SU-DHL-6 (cell line): ENCODE measurements at regions not wholly inside any gene's neighbourhood (a gene's known extent, or its start where the extent isn't known, plus 50 kb on each side); places are given as distances from the start of the nearest gene placed in this dataset.
"Not testable (repeated sequence)": the region's sequence is repeated elsewhere in the genome, so short reads cannot be mapped to it uniquely, and the experiment has no call there.

Experiments used
- H2AFZ ChIP-seq: fragments of 200-600 bp; sonication (generic); 2 replicates; pipeline ENCODE4 v1.6.1; 2014; ENCODE audit warnings: low read depth, mild to moderate bottlenecking, moderate library complexity, mixed read lengths, antibody characterized with exemption, low read length; ENCODE audit not compliant: severe bottlenecking
- H3F3A ChIP-seq: fragments of 200-600 bp; shearing (Covaris generic); 2 replicates; pipeline ENCODE4 v1.6.0; 2016; ENCODE audit warnings: antibody characterized with exemption, mild to moderate bottlenecking; ENCODE audit not compliant: insufficient read depth
- H3K27ac ChIP-seq: fragments of 200-600 bp; sonication (generic); 2 replicates; pipeline ENCODE4 v1.5.1; 2016; ENCODE audit warnings: low read depth, mild to moderate bottlenecking, low read length, moderate library complexity, mixed read lengths
- H3K27me3 ChIP-seq: fragments of 200-600 bp; sonication (generic), shearing (Covaris generic); 2 replicates; pipeline ENCODE4 v1.6.0; 2014; ENCODE audit warnings: mild to moderate bottlenecking, low read length
- H3K36me3 ChIP-seq: fragments of 200-600 bp; sonication (generic); 2 replicates; pipeline ENCODE4 v1.6.1; 2014; ENCODE audit warnings: mild to moderate bottlenecking, low read length, mixed read lengths
- H3K4me2 ChIP-seq: fragments of 300-600, 200-600 bp; shearing (Covaris generic), sonication (generic); 2 replicates; pipeline ENCODE4 v1.6.0; 2014; ENCODE audit warnings: low read length, low read depth, mild to moderate bottlenecking; ENCODE audit not compliant: poor library complexity, severe bottlenecking
- H3K4me3 ChIP-seq: fragments of 200-600 bp; sonication (generic); 2 replicates; pipeline ENCODE4 v1.5.1; 2014; ENCODE audit warnings: antibody characterized with exemption, low read length, mild to moderate bottlenecking, mixed read lengths; ENCODE audit not compliant: insufficient read depth, poor library complexity, severe bottlenecking
- H3K79me2 ChIP-seq: fragments of 200-600 bp; sonication (generic); 2 replicates; pipeline ENCODE4 v1.6.1; 2014; ENCODE audit warnings: mild to moderate bottlenecking, low read length, moderate library complexity; ENCODE audit not compliant: insufficient read depth
- H3K9ac ChIP-seq: fragments of 200-600 bp; sonication (generic); 2 replicates; pipeline ENCODE4 v1.7.0; 2014; ENCODE audit warnings: mild to moderate bottlenecking, low read length
- H3K9me2 ChIP-seq: fragments of 200-600 bp; sonication (generic); replicated peaks from 2 replicates; pipeline ENCODE4 v1.6.1; 2014; ENCODE audit warnings: low read length; ENCODE audit not compliant: insufficient read depth
- H3K9me3 ChIP-seq: fragments of 200-600 bp; sonication (generic); 2 replicates; pipeline ENCODE4 v1.6.1; 2014; ENCODE audit warnings: low read length, mixed read lengths; ENCODE audit not compliant: insufficient read depth
- H4K20me1 ChIP-seq: fragments of 200-600 bp; sonication (generic); 2 replicates; pipeline ENCODE4 v1.6.1; 2014; ENCODE audit warnings: low read depth, mild to moderate bottlenecking, antibody characterized with exemption, low read length, moderate library complexity, mixed read lengths
- CTCF ChIP-seq: fragments of 200-600 bp; sonication (generic); IDR thresholded peaks from one replicate; pipeline ENCODE4 v1.5.1; 2017; ENCODE audit warnings: antibody characterized with exemption, mild to moderate bottlenecking, low read length, moderate library complexity; ENCODE audit not compliant: insufficient read depth, poor library complexity, severe bottlenecking
- EZH2phosphoT487 ChIP-seq: fragments of 200-600 bp; sonication (generic), shearing (Covaris generic); conservative IDR thresholded peaks from 2 replicates; pipeline ENCODE4 v1.6.1; 2018; ENCODE audit warnings: mild to moderate bottlenecking, antibody characterized with exemption, low read length, moderate library complexity, mixed read lengths

GRCh38 chr14:106547735-106548434 is 1021.5 kb downstream of the TMEM121 start:
- Histone ChIP-seq H3K9ac (no peak overlapping the region), H3K4me2 (no peak overlapping the region), H3K27ac (no peak overlapping the region), H3K4me3 (no peak overlapping the region), H3K36me3 (no peaks in the 10 kb centered on the region), H3K27me3 (no peaks in the 10 kb centered on the region), H2AFZ (no peak overlapping the region), H3K9me2 (no peaks in the 10 kb centered on the region), H4K20me1 (no peaks in the 10 kb centered on the region), H3F3A (no peaks in the 10 kb centered on the region), H3K79me2 (no peaks in the 10 kb centered on the region), H3K9me3 (no peaks in the 10 kb centered on the region)
- TF ChIP-seq CTCF (no peak), EZH2phosphoT487 (no peak)

GRCh38 chr14:106549064-106549463 is 1022.7 kb downstream of the TMEM121 start:
- Histone ChIP-seq H3K27ac (no peak overlapping the region), H3K36me3 (no peaks in the 10 kb centered on the region), H3K9me2 (no peaks in the 10 kb centered on the region), H3K9me3 (no peaks in the 10 kb centered on the region), H3K4me3 (no peak overlapping the region), H3F3A (no peaks in the 10 kb centered on the region), H3K9ac (no peak overlapping the region), H2AFZ (no peak overlapping the region), H3K27me3 (no peaks in the 10 kb centered on the region), H3K4me2 (no peak overlapping the region), H3K79me2 (no peaks in the 10 kb centered on the region), H4K20me1 (no peaks in the 10 kb centered on the region)
- TF ChIP-seq CTCF = no peak
- no peak for TF ChIP-seq EZH2phosphoT487

GRCh38 chr14:106551265-106551664 is 1024.9 kb downstream of the TMEM121 start:
- no peaks in the 10 kb centered on the region for H3F3A ChIP-seq
- no peak overlapping the region for H3K4me2 ChIP-seq
- H3K79me2 ChIP-seq = no peaks in the 10 kb centered on the region
- no peak overlapping the region for H3K4me3 ChIP-seq
- no peaks in the 10 kb centered on the region for H3K36me3 ChIP-seq
- H4K20me1 ChIP-seq = no peaks in the 10 kb centered on the region
- no peaks in the 10 kb centered on the region for H3K9me3 ChIP-seq
- no peaks in the 10 kb centered on the region for H3K9me2 ChIP-seq
- no peak overlapping the region for H2AFZ ChIP-seq
- H3K27ac ChIP-seq = no peak overlapping the region
- peak; percentile 21 for TF ChIP-seq CTCF
- no peak for TF ChIP-seq EZH2phosphoT487
- H3K27me3 ChIP-seq = no peaks in the 10 kb centered on the region
- no peak overlapping the region for H3K9ac ChIP-seq

- H3K36me3 ChIP-seq, H3K9me2 ChIP-seq, H3K27ac ChIP-seq, H3K27me3 ChIP-seq, H3F3A ChIP-seq, H3K79me2 ChIP-seq, H4K20me1 ChIP-seq, H3K4me3 ChIP-seq, H2AFZ ChIP-seq, H3K9me3 ChIP-seq, H3K9ac ChIP-seq: not testable (repeated sequence)
- peak overlapping the region; percentile 28 for H3K4me2 ChIP-seq
Measured at GRCh38 chr14:106556211-106556610, 1029.8 kb downstream of the TMEM121 start.
